ENCODE measurements at regions not wholly inside any gene's neighbourhood (a gene's known extent, or its start where the extent isn't known, plus 50 kb on each side); places are given as distances from the start of the nearest gene placed in this dataset.

- Histone ChIP-seq H3K9me3 (ENCODE audit: control insufficient read depth, insufficient read depth, low read length) (peaks cover 5% of the 10 kb centered on the region; the same call in 1 of the 2 replicates), H3K27me3 (ENCODE audit: control insufficient read depth, insufficient read depth, low read length) (no peaks in the 10 kb centered on the region), H3K4me3 (ENCODE audit: low read depth, low read length) (no peak overlapping the region), H3K27ac (ENCODE audit: low read depth, low read length) (no peak overlapping the region)
- CTCF ChIA-PET, result interaction anchor here (1.4 kb wide), 1 partner anchor 378 kb away, joined by 5 read pairs; no protein-coding TSS in a partner anchor
- no peak for TF ChIP-seq CTCF (IDR thresholded peaks at IDR 0.05; ENCODE audit: low read depth, low read length)
- POLR2A ChIA-PET, result no interaction called here
- no peak for DNase-seq (ENCODE audit: low read depth, low spot score)
These were observed 623.9 kb upstream of the NUDT12 start for GRCh38 chr5:104186510-104186909.

GRCh38 chr5:104186100-104186499 lies 623.5 kb upstream of the NUDT12 start:
- H3K27ac ChIP-seq (ENCODE audit: low read depth, low read length), result no peak overlapping the region
- H3K4me3 ChIP-seq (ENCODE audit: low read depth, low read length), result no peak overlapping the region
- H3K9me3 ChIP-seq (ENCODE audit: control insufficient read depth, insufficient read depth, low read length), result peaks cover 5% of the 10 kb centered on the region; the same call in 1 of the 2 replicates
- ChIA-PET CTCF (interaction anchor here (1.4 kb wide), 1 partner anchor 378 kb away, joined by 5 read pairs; no protein-coding TSS in a partner anchor), POLR2A (no interaction called here)
- no peak for DNase-seq (ENCODE audit: low read depth, low spot score)
- no peaks in the 10 kb centered on the region for H3K27me3 ChIP-seq (ENCODE audit: control insufficient read depth, insufficient read depth, low read length)
- TF ChIP-seq CTCF (IDR thresholded peaks at IDR 0.05; ENCODE audit: low read depth, low read length), result no peak

- no peak overlapping the region for H3K27ac ChIP-seq (ENCODE audit: low read depth, low read length)
- no peak overlapping the region for H3K4me3 ChIP-seq (ENCODE audit: low read depth, low read length)
- POLR2A ChIA-PET, result no interaction called here
- H3K9me3 ChIP-seq (ENCODE audit: control insufficient read depth, insufficient read depth, low read length), result peaks cover 11% of the 10 kb centered on the region
- no peak for TF ChIP-seq CTCF (IDR thresholded peaks at IDR 0.05; ENCODE audit: low read depth, low read length)
- no peaks in the 10 kb centered on the region for H3K27me3 ChIP-seq (ENCODE audit: control insufficient read depth, insufficient read depth, low read length)
- no peak for DNase-seq (ENCODE audit: low read depth, low spot score)
- CTCF ChIA-PET, result no interaction called here
These were observed 621.7 kb upstream of the NUDT12 start for GRCh38 chr5:104184264-104184663.

- peaks cover 6% of the 10 kb centered on the region; the same call in 1 of the 2 replicates for H3K9me3 ChIP-seq (ENCODE audit: control insufficient read depth, insufficient read depth, low read length)
- H3K4me3 ChIP-seq (ENCODE audit: low read depth, low read length), result no peak overlapping the region
- CTCF ChIA-PET, result interaction anchor here (0.6 to 4.9 kb wide), 35 partner anchors 8 to 703 kb away, joined by 3 to 221 read pairs (median 4); no protein-coding TSS in a partner anchor
- POLR2A ChIA-PET, result no interaction called here
- DNase-seq (ENCODE audit: low read depth, low spot score), result no peak
- TF ChIP-seq CTCF (IDR thresholded peaks at IDR 0.05; ENCODE audit: low read depth, low read length), result peak; percentile 63
- no peak overlapping the region for H3K27ac ChIP-seq (ENCODE audit: low read depth, low read length)
- H3K27me3 ChIP-seq (ENCODE audit: control insufficient read depth, insufficient read depth, low read length), result no peaks in the 10 kb centered on the region
These were observed 616.4 kb upstream of the NUDT12 start for GRCh38 chr5:104178829-104179456.

GRCh38 chr5:104178066-104178465 lies 615.5 kb upstream of the NUDT12 start:
- ChIA-PET POLR2A (no interaction called here), CTCF (interaction anchor here (0.9 to 4.9 kb wide), 11 partner anchors 12 to 664 kb away, joined by 3 to 221 read pairs (median 12); no protein-coding TSS in a partner anchor)
- no peak for TF ChIP-seq CTCF (IDR thresholded peaks at IDR 0.05; ENCODE audit: low read depth, low read length)
- no peak for DNase-seq (ENCODE audit: low read depth, low spot score)
- H3K27me3 ChIP-seq (ENCODE audit: control insufficient read depth, insufficient read depth, low read length), result no peaks in the 10 kb centered on the region
- H3K27ac ChIP-seq (ENCODE audit: low read depth, low read length), result no peak overlapping the region
- no peak overlapping the region for H3K4me3 ChIP-seq (ENCODE audit: low read depth, low read length)
- H3K9me3 ChIP-seq (ENCODE audit: control insufficient read depth, insufficient read depth, low read length), result peaks cover 6% of the 10 kb centered on the region; the same call in 1 of the 2 replicates
